NCI-H2196 (cell line): ENCODE measurements at regions not wholly inside any gene's neighbourhood (a gene's known extent, or its start where the extent isn't known, plus 50 kb on each side); places are given as distances from the start of the nearest gene placed in this dataset.
"Not testable (repeated sequence)": the region's sequence is repeated elsewhere in the genome, so short reads cannot be mapped to it uniquely, and the experiment has no call there.

ENCODE experiments used
- DNase-seq: peaks from one replicate; lab custom pipeline; 2025; ENCODE audit not compliant: unreplicated experiment; lab: John Stamatoyannopoulos, UW

- DNase-seq: peak; percentile 76
Measured at GRCh38 chr3:159260049-159260662, 458.3 kb downstream of the MFSD1 start.

GRCh38 chr3:159261333-159261732 is 459.5 kb downstream of the MFSD1 start:
- not testable (repeated sequence) for DNase-seq

GRCh38 chr3:159263750-159264553 is 462.1 kb downstream of the MFSD1 start:
- peak; percentile 76 for DNase-seq

GRCh38 chr3:159265705-159266104 is 463.9 kb downstream of the MFSD1 start:
- DNase-seq: no peak

GRCh38 chr3:159266779-159267178 is 464.9 kb downstream of the MFSD1 start:
- peak; percentile 62 for DNase-seq

- no peak for DNase-seq
Measured at GRCh38 chr3:159271799-159272512, 470.1 kb downstream of the MFSD1 start.

- no peak for DNase-seq
Measured at GRCh38 chr3:159273070-159273469, 471.2 kb downstream of the MFSD1 start.

- DNase-seq: peak; percentile 17
Measured at GRCh38 chr3:159273608-159274007, 471.8 kb downstream of the MFSD1 start.

- DNase-seq: no peak
Measured at GRCh38 chr3:159275741-159276140, 473.9 kb downstream of the MFSD1 start.

GRCh38 chr3:159277814-159278213 is 476.0 kb downstream of the MFSD1 start:
- DNase-seq: no peak

- DNase-seq: peak; percentile 37
Measured at GRCh38 chr3:159280386-159281191, 478.7 kb downstream of the MFSD1 start.

GRCh38 chr3:159293493-159293892 is 491.6 kb downstream of the MFSD1 start:
- DNase-seq: no peak

GRCh38 chr3:159301961-159302360 is 500.1 kb downstream of the MFSD1 start:
- no peak for DNase-seq

GRCh38 chr3:159305017-159305416 is 503.2 kb downstream of the MFSD1 start:
- DNase-seq: no peak

- DNase-seq: not testable (repeated sequence)
Measured at GRCh38 chr3:159316706-159317105, 514.9 kb downstream of the MFSD1 start.

GRCh38 chr3:159319156-159319555 is 517.3 kb downstream of the MFSD1 start:
- DNase-seq: no peak

GRCh38 chr3:159322322-159322939 is 520.6 kb downstream of the MFSD1 start:
- DNase-seq: peak; percentile 29

GRCh38 chr3:159323848-159324247 is 522.0 kb downstream of the MFSD1 start:
- no peak for DNase-seq

- no peak for DNase-seq
Measured at GRCh38 chr3:159326998-159327397, 525.1 kb downstream of the MFSD1 start.

GRCh38 chr3:159332535-159333099 is 530.8 kb downstream of the MFSD1 start:
- DNase-seq: no peak
